Cerebellar cortex (tissue), 1 donor: ENCODE measurements at regions not wholly inside any gene's neighbourhood (a gene's known extent, or its start where the extent isn't known, plus 50 kb on each side); places are given as distances from the start of the nearest gene placed in this dataset.
"Not testable (repeated sequence)": the region's sequence is repeated elsewhere in the genome, so short reads cannot be mapped to it uniquely, and the experiment has no call there.

Experiments
- DNase-seq: peaks from one replicate; pipeline ENCODE4 v3.0.0-alpha.2; 2015; ENCODE audit warnings: low spot score

DNA sequence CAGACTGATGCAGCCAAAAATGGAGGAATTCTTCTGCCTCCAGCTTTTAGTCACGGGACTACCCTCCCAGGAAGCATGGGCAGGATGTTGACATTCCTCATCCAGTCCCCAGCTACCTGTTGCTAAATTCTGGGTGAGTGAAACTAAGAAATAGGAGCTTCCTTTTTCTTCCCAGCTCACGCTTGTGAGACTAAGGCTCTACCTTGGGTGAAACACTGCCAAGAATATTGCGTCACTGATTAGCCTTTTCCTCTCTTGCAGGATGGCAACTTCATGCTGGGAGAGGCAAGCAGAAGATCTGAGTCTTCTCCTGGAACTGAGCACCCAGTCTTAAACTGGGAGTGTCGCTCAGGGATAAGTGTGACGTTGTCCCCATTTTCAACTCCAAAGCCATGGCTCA is 59.7 kb downstream of the RNU2-63P start:
- DNase-seq = not testable (repeated sequence)

DNA sequence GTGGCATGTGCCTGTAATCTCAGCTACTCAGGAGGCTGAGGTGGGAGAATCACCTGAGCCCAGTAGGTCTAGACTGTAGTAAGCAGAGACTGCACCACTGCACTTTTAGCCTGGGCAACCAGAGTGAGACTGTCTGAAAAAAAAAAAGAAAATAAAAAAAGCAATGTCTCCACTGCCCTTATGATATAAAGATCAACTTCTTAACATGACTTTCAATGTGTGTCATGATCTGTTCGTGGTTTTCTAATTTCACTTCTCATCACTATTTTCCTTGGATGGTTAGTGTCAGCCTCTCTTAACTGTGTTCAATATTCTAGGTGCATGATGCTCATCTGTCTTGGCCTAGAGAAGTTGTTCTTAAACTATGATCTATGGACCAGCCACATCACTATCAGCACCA is 67.3 kb downstream of the RNU2-63P start:
- not testable (repeated sequence) for DNase-seq

DNA sequence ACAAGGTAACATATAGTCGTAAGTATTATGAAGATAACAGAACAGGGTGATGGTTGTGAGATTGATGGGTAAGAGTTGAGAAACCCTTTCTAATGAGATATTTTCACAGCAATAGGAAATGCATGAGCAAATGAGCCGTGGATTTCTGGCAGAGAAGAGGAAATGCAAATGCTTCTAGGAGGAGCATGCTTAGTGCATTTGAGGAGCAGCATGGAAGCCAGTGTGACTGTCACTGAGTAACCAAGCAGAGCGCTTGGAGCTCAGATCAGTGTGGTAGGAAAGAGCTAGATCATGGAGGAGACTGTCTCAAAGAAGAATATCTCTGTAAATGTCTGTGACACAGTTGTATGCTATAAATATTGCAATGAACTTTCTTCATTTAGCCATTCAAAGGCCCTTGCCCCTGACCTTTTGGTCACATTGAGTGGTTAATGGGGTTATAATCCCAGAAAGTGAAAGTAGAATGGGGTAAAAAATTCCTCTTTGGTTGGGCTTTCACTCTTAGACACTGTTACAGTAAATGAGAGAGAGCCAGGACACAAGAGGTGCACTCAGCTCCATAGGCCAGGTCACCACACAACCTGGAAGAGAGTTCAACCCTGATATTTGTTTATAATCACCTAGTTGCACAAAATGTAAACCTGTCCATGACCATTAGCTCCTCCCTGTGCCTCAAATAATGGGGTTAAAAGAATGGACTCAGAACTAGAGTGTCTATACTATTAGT is 69.5 kb downstream of the RNU2-63P start:
- not testable (repeated sequence) for DNase-seq

DNA sequence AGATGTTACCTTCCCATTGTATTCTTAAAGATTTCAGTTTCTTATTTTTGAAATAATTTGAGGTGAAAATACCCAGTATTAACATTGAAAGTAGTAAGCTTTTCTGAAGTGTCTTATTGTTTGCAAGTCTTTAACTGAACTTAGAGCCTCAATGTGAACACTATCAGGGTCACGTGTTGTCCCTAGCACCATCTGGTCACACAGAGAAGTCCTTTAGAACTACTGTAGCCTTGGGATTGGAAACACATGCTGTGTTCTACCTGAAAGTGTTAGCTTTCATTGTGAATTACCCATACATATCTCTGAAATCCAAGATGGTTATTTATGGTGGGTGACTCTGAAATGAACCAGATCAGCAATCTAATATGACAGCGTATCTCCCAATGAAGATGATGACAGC is 77.0 kb downstream of the RNU2-63P start:
- DNase-seq = peak; percentile 1

DNA sequence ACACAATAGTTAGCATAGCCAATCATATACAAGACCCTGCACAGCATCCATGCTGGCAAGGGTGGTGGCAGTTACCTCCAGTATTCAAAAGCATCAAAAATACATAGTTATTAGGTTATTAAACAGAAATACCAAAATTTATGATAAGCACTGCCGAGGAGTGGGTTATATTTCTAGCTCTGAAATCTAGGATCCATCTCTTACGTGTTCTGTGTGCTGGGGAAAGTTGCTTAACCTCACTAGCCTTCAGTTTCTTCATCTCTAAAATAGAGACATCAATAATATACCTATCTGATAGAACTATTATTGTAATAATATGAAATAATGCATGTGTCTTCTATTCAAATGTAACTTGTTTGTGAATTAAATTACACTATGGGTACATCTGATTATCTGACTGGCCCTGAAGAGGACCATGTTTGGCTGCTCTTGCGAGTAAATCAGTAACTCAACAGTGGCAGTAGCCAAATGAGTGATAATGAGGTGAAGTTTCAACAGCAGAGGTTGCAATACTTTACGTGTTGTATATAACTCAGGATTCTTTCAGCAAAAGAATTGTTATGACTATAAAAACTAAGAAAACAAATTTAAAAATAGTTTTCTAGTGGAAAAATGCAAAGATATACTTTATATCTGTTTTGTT is 93.5 kb upstream of the RGPD2 start:
- DNase-seq = not testable (repeated sequence)

DNA sequence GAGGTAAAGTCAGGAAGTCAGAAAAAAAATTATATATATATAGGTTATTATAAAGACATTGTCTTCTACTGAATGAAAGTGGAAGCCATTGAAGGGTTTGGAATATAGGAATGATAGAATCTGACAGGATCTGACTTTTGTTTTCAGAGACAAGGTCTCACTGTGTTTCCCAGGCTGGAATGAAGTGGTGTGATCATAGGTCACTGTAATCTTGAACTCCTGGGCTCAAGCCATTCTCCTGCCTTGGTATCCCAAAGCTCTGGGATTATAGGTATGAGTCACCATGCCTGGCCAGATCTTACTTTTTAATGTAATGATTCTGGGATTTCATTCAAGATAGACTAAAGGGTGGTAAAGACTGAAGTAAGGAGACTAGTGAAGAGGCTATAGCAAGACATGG is 91.6 kb upstream of the RGPD2 start:
- DNase-seq = not testable (repeated sequence)

DNA sequence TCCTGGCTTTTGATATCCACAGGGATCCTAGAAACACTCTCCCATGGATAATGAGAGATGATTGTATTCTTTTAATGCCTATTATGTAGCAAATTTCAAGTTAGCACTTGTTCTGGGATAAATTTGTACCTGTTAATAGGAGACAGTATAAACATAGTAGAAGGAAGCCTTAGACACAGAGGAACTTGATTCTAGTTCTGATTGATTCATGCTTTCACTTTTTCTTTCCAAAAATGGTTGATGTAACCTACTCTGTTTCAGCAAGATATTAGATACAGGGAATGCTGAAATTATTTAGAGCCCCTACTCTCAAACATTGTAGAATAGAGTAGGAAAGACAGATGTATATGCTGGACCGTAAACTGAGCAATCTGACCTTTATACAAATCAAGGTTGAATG is 85.3 kb upstream of the RGPD2 start:
- not testable (repeated sequence) for DNase-seq

DNA sequence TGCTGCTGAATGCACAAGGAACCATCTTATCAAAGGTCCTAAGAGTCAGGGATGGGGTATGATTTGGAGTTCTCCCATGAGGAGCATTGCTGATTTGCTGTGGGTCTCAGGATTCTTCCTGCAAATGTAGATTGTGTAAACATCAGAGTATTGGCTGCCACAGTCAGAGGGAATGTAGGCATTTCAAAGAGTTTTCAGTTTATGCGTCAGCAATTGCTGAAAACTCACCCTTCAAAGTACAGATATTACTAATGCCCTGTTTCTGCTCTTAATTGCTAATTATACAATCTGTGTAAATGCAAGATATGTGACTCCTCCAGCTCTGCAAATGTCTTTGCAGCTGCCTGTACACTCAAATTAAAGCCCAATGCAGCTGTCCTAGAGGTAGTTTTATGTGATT is 83.4 kb upstream of the RGPD2 start:
- DNase-seq = not testable (repeated sequence)

DNA sequence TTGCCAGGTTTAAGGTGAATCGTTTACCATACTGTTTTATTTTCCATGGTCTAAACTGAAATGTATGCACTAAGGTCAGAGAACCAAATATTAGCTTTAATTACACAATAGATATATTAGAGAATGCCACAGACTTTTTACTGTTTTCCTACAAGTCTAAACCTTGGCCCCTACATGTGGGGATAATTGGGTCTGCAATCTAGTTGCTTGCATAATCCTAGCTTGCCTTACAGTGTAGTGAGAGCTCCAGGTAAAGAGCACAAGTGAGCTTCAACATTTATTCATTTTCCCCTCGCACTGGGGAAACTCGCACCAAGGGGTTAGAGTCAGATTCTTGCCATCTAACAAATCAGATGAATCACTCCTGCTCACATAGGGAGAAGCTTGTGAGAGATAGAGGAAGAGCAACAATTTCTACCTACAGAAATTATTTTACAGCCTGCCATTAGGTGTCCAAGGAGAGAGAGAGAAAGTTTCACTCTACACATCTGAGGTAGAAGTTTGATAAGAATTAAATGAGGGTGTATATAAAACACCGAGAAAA is 82.0 kb upstream of the RGPD2 start:
- DNase-seq = not testable (repeated sequence)

DNA sequence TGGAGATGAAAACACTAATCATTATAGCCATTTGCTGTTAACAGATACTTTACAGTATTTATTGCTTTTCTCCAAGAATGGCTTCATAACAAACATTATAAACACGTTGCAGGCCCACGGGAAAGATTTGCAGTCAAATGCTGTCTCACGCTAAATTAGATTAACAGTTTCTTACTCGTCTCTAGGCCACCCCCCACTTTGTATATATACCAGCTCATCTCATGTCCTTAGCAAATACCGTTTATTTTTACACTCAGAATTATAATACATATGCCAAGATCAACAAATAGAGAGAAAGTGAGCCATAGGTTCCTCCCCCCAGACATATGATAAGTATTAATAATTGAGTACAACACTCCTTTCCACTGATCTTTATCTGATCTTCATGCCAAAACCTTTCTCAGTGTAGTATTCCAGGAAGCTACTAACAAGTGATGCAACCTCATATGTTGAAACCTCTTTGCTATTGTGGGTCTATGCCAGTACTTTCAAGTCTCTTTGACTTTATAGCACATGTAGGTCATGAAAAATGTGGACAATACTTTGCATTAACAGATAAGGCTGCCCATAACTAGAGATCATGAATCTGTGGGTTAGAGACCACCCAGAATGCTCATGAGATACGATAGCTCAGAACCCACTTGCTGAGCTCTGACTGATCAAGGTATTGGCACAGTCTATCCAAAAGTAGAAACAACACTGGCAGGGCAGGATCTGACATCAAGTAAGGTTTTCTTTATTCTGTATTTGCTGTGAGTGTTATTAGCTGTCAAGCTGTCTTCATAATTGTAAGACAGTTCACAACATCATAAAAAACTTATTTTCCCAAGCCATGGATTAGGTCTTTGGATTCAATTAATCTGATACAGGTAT is 77.9 kb upstream of the RGPD2 start:
- DNase-seq = not testable (repeated sequence)

DNA sequence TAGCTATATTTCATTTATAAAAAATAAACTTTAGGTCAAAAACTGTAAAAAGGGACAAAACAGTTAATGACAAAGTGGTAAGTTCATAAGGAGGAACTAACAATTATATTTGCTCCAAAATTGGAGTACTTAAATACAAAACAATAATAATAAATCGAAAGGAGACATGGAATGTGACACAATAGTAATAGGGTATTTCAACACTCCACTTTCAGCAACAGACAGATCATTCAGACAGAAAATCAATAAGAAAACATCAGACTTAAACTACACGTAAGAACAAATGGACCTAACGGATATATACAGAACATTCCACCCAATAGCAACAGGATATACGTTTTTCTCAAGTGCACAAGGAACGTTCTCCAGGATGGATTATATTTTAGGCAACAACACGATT is 58.1 kb upstream of the RGPD2 start:
- not testable (repeated sequence) for DNase-seq
